ENCODE measurements at regions not wholly inside any gene's neighbourhood (a gene's known extent, or its start where the extent isn't known, plus 50 kb on each side); places are given as distances from the start of the nearest gene placed in this dataset.
A peak's percentile ranks its signal among the peaks of the same experiment; 100 is the strongest.

GRCh38 chr1:221336126-221336525, 405.8 kb downstream of the DUSP10 start:
- intact Hi-C loops (cut with micrococcal nuclease), result no loop called here
- no peaks in the 10 kb centered on the region for H3K27me3 ChIP-seq (ENCODE audit: low read depth)
- H3K27ac ChIP-seq (replicated peaks), result peak overlapping the region; percentile 59
- DNase-seq, result no peak
- no peak overlapping the region for H3K4me3 ChIP-seq
- H3K36me3 ChIP-seq, result no peaks in the 10 kb centered on the region
- no peak for TF ChIP-seq CTCF (IDR thresholded peaks at IDR 0.05; ENCODE audit: borderline replicate concordance)
- H3K4me1 ChIP-seq, result peaks cover 38% of the 10 kb centered on the region
- peaks cover 21% of the 10 kb centered on the region for H3K9me3 ChIP-seq (replicated peaks)

GRCh38 chr1:221337106-221337505, 404.8 kb downstream of the DUSP10 start:
- H3K9me3 ChIP-seq (replicated peaks), result peaks cover 11% of the 10 kb centered on the region
- H3K27ac ChIP-seq (replicated peaks), result no peak overlapping the region
- no peak for TF ChIP-seq CTCF (IDR thresholded peaks at IDR 0.05; ENCODE audit: borderline replicate concordance)
- H3K4me1 ChIP-seq, result peaks cover 38% of the 10 kb centered on the region
- intact Hi-C loops (cut with micrococcal nuclease), result no loop called here
- H3K36me3 ChIP-seq, result no peaks in the 10 kb centered on the region
- DNase-seq, result no peak
- no peak overlapping the region for H3K4me3 ChIP-seq
- H3K27me3 ChIP-seq (ENCODE audit: low read depth), result no peaks in the 10 kb centered on the region

GRCh38 chr1:221343136-221343535, 398.8 kb downstream of the DUSP10 start:
- H3K36me3 ChIP-seq, result no peaks in the 10 kb centered on the region
- H3K9me3 ChIP-seq (replicated peaks), result no peaks in the 10 kb centered on the region
- H3K4me3 ChIP-seq, result no peak overlapping the region
- no peak for DNase-seq
- intact Hi-C loops (cut with micrococcal nuclease), result no loop called here
- no peaks in the 10 kb centered on the region for H3K27me3 ChIP-seq (ENCODE audit: low read depth)
- H3K27ac ChIP-seq (replicated peaks), result no peak overlapping the region
- no peaks in the 10 kb centered on the region for H3K4me1 ChIP-seq
- no peak for TF ChIP-seq CTCF (IDR thresholded peaks at IDR 0.05; ENCODE audit: borderline replicate concordance)

- H3K27me3 ChIP-seq (ENCODE audit: low read depth), result no peaks in the 10 kb centered on the region
- no peaks in the 10 kb centered on the region for H3K36me3 ChIP-seq
- DNase-seq, result no peak
- no peak overlapping the region for H3K4me3 ChIP-seq
- intact Hi-C loops (cut with micrococcal nuclease), result no loop called here
- no peaks in the 10 kb centered on the region for H3K9me3 ChIP-seq (replicated peaks)
- no peaks in the 10 kb centered on the region for H3K4me1 ChIP-seq
- no peak overlapping the region for H3K27ac ChIP-seq (replicated peaks)
- TF ChIP-seq CTCF (IDR thresholded peaks at IDR 0.05; ENCODE audit: borderline replicate concordance), result no peak
Measured at GRCh38 chr1:221343607-221344006, 398.3 kb downstream of the DUSP10 start.

GRCh38 chr1:221344693-221345092, 397.2 kb downstream of the DUSP10 start:
- Histone ChIP-seq H3K4me1 (no peaks in the 10 kb centered on the region), H3K27me3 (ENCODE audit: low read depth) (no peaks in the 10 kb centered on the region), H3K27ac (replicated peaks) (no peak overlapping the region), H3K36me3 (no peaks in the 10 kb centered on the region), H3K9me3 (replicated peaks) (no peaks in the 10 kb centered on the region), H3K4me3 (no peak overlapping the region)
- no peak for DNase-seq
- no peak for TF ChIP-seq CTCF (IDR thresholded peaks at IDR 0.05; ENCODE audit: borderline replicate concordance)
- intact Hi-C loops (cut with micrococcal nuclease), result no loop called here

- DNase-seq, result no peak
- H3K36me3 ChIP-seq, result no peaks in the 10 kb centered on the region
- H3K9me3 ChIP-seq (replicated peaks), result no peaks in the 10 kb centered on the region
- H3K27ac ChIP-seq (replicated peaks), result no peak overlapping the region
- H3K4me3 ChIP-seq, result no peak overlapping the region
- intact Hi-C loops (cut with micrococcal nuclease), result no loop called here
- no peak for TF ChIP-seq CTCF (IDR thresholded peaks at IDR 0.05; ENCODE audit: borderline replicate concordance)
- no peaks in the 10 kb centered on the region for H3K4me1 ChIP-seq
- H3K27me3 ChIP-seq (ENCODE audit: low read depth), result no peaks in the 10 kb centered on the region
Measured at GRCh38 chr1:221347706-221348105, 394.2 kb downstream of the DUSP10 start.
